ENCODE measurements at regions not wholly inside any gene's neighbourhood (a gene's known extent, or its start where the extent isn't known, plus 50 kb on each side); places are given as distances from the start of the nearest gene placed in this dataset.

- TF ChIP-seq CTCF (conservative IDR thresholded peaks at IDR 0.05; ENCODE audit: low read depth in 2 of 2) (no peak), POLR2AphosphoS5 (IDR thresholded peaks at IDR 0.05; ENCODE audit: low read depth) (no peak), EZH2phosphoT487 (IDR thresholded peaks at IDR 0.05; ENCODE audit: unreplicated experiment) (no peak), EZH2 (IDR thresholded peaks at IDR 0.05; ENCODE audit: low read depth, unreplicated experiment) (no peak), REST (IDR thresholded peaks at IDR 0.05; ENCODE audit: unreplicated experiment) (no peak), ETS1 (IDR thresholded peaks at IDR 0.05) (no peak), JUNB (IDR thresholded peaks at IDR 0.05; ENCODE audit: unreplicated experiment) (no peak), STAT1 (IDR thresholded peaks at IDR 0.05; ENCODE audit: unreplicated experiment) (no peak), CREB1 (CRISPR knock-in tag; IDR thresholded peaks at IDR 0.05; ENCODE audit: low read depth) (no peak), ZNF114 (CRISPR knock-in tag; IDR thresholded peaks at IDR 0.05) (no peak), ZNF462 (CRISPR knock-in tag; IDR thresholded peaks at IDR 0.05) (no peak), ZNF331 (CRISPR knock-in tag; IDR thresholded peaks at IDR 0.05; ENCODE audit: low read depth) (no peak), NANOG (IDR thresholded peaks at IDR 0.05; ENCODE audit: borderline replicate concordance) (no peak)
Observed at GRCh38 chr1:38744452-38745350, 114.9 kb downstream of the RRAGC start.

All from GM23338 (cell line).